GM18505 (cell line): ENCODE measurements at regions not wholly inside any gene's neighbourhood (a gene's known extent, or its start where the extent isn't known, plus 50 kb on each side); places are given as distances from the start of the nearest gene placed in this dataset.
"Not testable (repeated sequence)": the region's sequence is repeated elsewhere in the genome, so short reads cannot be mapped to it uniquely, and the experiment has no call there.

Experiments used
- ATAC-seq: cut with Tn5 transposase; IDR thresholded peaks from one replicate; pipeline ENCODE4 v1.9.1; 2021; ENCODE audit not compliant: unreplicated experiment
- POLR2A ChIP-seq: IDR thresholded peaks from 4 replicates; pipeline ENCODE4 v1.6.1; 2011; ENCODE audit warnings: borderline replicate concordance; ENCODE audit not compliant: insufficient read depth, insufficient read length; ENCODE audit errors: extremely low read depth

GRCh38 chr1:58964428-58964827 lies 180.6 kb upstream of the JUN start:
- no peak for ATAC-seq
- no peak for TF ChIP-seq POLR2A

DNA sequence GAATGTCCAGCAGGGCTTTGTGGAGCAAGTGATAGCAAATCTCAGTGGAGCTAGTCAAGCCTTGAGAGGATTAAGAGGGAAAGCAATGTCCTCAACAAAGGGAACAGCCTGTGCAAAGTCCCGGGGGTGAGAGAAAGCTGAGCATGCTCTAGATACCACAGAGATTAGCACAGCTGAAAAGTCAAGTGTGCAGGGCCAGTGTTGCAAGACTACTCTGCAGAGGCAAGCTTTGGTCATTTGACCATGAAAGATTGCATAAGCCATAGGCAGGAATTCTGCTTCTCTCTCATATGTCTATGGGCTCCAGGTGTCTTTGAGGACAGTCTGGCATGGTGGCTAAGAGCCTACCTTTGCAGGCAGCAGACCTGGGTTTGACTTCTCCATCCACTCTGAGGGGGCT lies 181.0 kb upstream of the JUN start:
- ATAC-seq: no peak
- TF ChIP-seq POLR2A: no peak

GRCh38 chr1:58966103-58966916 lies 182.5 kb upstream of the JUN start:
- no peak for TF ChIP-seq POLR2A

DNA sequence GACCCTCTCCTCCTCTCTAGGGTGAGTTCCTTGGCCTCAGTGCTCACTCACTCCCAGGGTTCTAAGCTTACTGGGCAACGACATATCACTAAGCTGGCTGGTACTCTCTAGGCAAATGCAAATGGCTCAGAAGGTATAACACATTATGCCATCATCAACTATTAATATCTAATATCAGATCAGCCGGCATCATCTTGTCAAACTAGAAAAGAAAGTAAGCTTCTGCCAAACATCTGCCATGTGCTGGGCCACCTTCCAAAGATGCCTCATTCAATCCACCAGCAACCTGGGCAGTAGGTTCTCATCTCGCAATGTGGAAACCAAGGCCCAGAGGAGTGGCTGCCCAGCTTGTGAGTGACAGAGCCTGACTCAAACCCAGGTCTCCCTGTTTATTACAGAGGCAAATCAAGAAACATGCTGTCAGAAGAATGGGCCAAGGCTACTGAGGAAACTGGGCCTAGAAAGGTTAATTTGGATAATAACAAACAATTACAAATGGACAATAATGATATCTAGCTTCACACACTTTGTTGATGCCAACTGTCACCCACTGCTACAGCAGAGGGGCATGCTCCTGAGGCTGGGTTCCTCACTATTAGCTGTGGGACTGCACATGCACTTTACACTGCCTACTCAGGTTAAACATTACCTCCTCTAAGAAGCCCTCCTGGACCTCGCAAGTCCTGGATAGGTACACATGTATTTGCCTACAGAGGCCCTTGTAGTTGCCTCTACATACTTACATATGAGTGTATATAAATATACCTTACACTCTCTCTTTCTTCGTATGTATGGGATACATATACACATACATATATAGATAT lies 183.3 kb upstream of the JUN start:
- ATAC-seq: no peak
- no peak for TF ChIP-seq POLR2A

More at GRCh38 chr1:58966103-58966916, 182.5 kb upstream of the JUN start:
- ATAC-seq: no peak

- ATAC-seq: peak; percentile 77
- peak; percentile 37 for TF ChIP-seq POLR2A
These were observed 184.6 kb upstream of the JUN start for GRCh38 chr1:58968360-58968952.

- not testable (repeated sequence) for ATAC-seq
These were observed 185.3 kb upstream of the JUN start for GRCh38 chr1:58969176-58969575.

- no peak for ATAC-seq
- TF ChIP-seq POLR2A: no peak
These were observed 187.8 kb upstream of the JUN start for GRCh38 chr1:58971629-58972140.

GRCh38 chr1:58975888-58976287 lies 192.0 kb upstream of the JUN start:
- ATAC-seq: no peak
- no peak for TF ChIP-seq POLR2A

- TF ChIP-seq POLR2A: no peak
- ATAC-seq: no peak
These were observed 192.4 kb upstream of the JUN start for GRCh38 chr1:58976294-58976693.

GRCh38 chr1:58977598-58977997 lies 193.8 kb upstream of the JUN start:
- no peak for TF ChIP-seq POLR2A
- no peak for ATAC-seq

DNA sequence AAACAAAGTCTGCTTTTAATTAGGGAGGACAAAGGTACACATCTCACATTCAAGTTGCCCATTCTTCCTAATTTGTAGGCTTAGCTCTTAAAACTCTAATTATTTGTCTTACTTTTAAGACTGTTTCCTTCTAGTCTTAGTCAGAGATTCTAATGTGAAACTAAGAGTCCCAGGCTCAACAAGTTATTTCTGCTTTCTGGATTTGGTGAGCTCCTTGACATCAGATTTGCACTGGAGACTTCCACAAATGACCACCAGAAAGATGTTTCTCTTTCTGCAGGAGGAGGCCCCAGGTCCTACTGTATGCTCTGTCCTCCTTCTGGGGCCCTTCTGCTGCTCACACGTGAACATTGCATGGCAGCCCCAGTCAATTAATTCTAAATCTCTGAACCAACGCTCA lies 194.2 kb upstream of the JUN start:
- ATAC-seq: no peak
- no peak for TF ChIP-seq POLR2A

DNA sequence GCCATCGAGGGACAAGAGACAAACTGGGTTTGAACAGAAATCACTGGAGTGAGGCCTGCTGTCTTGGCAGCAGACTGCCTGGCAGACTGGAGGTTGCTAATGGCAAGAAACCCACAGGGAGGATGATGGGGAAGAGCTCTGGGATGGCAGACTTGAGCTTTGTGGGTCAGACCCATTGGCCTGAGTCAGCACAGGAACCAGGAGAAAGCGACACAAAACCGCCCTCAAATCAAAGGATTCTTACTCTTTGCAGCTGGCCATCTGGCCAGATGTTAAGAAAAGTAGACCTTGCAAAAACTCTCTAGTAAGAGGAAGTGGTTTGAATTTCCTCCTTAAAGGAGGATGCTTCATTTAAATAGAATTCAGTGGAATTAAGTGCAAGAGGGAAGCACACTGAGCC lies 195.2 kb upstream of the JUN start:
- no peak for ATAC-seq
- TF ChIP-seq POLR2A: no peak

DNA sequence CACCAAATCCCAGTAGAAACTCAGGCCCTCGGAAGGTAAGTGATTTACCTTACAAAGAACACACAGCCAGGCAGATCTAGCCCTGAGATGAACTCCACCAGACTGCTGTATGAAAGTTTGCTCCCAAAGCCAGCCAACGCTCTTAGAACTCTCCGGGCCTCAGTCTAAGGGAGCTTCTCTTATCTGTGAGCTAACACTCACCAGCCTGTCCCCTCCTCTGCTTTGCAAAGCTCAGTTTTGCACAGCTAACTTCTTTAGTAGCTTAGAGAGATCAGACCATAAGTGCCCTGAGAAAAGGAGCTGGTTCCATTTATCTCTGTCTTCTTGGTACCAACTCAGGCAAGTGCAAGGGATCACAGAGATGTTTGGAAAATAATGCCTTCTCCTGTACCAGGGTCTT lies 195.8 kb upstream of the JUN start:
- TF ChIP-seq POLR2A: no peak
- no peak for ATAC-seq
